Middle frontal gyrus (tissue), 1 donor: ENCODE measurements at regions not wholly inside any gene's neighbourhood (a gene's known extent, or its start where the extent isn't known, plus 50 kb on each side); places are given as distances from the start of the nearest gene placed in this dataset.

Experiments used
- DNase-seq: peaks from one replicate; pipeline ENCODE4 v3.0.0-alpha.2; 2015; ENCODE audit warnings: low spot score; ENCODE audit errors: extremely low spot score

DNA sequence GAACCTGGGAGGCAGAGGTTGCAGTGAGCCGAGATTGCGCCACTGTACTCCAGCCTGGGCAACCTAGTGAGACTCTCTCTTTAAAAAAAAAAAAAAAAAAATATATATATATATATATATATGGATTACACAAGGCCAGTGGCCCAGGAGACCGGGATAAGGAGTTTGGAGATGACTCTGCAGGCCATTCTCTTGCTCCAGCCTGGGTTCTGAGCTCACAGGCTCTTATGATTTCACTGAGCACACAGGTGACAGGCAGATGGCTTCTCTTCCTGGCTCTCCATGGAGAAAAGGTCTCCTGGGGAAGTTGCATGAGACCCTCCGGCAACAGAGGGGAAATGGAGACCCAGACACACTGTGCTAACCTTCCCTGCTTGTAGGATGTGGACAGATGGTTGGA lies 98.7 kb upstream of the VASH1 start:
- no peak for DNase-seq

- DNase-seq = no peak
These were observed 96.5 kb upstream of the VASH1 start for GRCh38 chr14:76664790-76665189.

- DNase-seq = no peak
These were observed 94.5 kb upstream of the VASH1 start for GRCh38 chr14:76666746-76667145.

DNA sequence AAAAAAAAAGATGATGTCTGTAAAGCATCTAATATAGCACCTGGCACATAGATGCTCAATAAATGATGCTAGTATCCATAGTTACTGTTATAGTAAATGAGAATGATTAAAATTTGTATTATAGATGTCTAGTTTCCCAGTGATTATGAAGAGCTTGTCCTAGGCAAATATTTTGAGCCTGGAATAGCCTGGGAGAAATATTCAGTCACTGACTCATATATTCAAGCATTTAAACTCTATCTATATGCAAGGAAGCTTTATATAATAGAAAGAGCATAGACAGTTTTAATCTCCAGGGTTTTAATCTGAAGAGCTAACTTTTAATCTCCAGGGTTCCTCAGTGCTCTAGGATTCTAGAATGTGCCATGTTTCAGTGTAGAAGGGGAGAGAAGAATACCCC lies 91.5 kb upstream of the VASH1 start:
- DNase-seq = no peak

GRCh38 chr14:76672123-76672522 lies 89.1 kb upstream of the VASH1 start:
- no peak for DNase-seq

GRCh38 chr14:76673261-76673660 lies 88.0 kb upstream of the VASH1 start:
- DNase-seq = no peak

GRCh38 chr14:76675046-76675445 lies 86.2 kb upstream of the VASH1 start:
- DNase-seq = no peak

DNA sequence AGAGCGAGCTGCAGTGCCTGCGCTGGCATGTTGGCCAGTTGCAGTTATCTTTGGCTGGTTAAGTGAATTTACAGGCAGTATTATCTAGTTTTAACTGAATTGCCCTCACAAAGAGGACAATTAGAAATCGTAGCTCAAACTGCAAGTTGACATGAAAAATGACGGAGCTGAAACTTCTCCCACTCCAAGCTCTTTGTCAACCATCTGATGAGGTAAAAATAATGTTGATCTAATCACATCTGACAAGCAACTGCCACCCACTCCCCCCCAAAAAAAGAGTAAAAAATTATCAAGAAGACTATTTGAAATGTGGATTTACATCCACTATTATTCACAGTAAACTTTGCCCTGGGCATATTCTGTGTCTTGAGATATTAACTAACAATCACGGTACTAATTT lies 84.7 kb upstream of the VASH1 start:
- no peak for DNase-seq

GRCh38 chr14:76677534-76678145 lies 83.6 kb upstream of the VASH1 start:
- no peak for DNase-seq

DNA sequence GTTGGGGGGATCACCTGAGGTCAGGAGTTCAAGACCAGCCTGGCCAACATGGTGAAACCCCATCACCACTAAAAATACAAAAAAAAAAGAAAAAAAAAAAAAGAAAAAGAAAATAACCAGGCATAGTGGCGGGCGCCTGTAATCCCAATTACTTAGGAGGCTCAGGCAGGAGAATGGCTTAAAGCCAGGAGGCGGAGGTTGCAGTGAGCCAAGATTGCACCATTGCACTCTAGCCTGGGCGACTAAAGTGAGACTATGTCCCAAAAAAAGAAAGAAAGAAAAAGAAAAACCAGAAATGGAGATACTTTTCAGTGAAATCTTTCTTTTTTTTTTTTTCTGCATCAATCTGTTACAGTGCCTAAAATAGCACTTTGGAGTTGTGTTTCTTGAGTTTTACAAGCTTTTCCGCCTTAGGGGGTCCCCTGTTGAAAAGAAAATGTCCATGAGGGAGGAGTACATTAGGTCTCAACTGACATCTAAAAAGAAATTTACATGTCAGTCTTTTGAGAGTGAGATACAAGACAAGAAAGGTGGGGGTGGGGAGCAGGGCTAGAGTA lies 82.9 kb upstream of the VASH1 start:
- no peak for DNase-seq

GRCh38 chr14:76682367-76682766 lies 78.9 kb upstream of the VASH1 start:
- DNase-seq = no peak

DNA sequence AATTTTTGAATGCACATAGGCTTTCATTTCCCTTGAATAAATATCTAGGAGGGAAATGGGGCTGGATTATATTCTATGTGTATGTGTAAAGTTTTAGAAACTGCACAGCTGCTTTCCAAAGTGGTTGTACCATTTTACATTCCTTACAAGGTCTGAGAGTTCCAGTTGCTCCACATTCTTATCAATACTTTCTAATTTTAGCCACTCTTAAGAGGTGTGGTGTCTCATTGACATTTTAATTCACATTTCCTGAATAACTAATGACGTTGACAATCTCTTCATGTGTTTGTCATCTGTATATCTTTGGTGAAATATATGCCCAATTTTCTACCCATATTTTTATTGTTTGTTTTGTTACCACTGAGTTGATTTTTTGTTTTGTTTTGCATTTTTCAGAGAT lies 74.6 kb upstream of the VASH1 start:
- no peak for DNase-seq

GRCh38 chr14:76687611-76688382 lies 73.5 kb upstream of the VASH1 start:
- DNase-seq = no peak

DNA sequence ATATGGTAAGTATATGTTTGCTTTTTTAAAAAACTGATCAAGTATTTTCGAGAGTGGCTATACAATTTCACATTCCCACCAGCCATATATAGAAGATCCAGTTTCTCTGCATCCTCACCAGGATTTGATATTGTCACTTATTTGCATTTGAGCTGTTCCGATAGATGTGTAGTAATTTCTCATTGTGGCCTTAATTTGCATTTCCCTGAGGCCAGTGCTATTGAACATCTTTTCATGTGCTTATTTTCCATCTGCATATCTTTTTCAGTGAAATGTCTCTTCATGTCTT lies 72.9 kb upstream of the VASH1 start:
- no peak for DNase-seq

- no peak for DNase-seq
These were observed 70.7 kb upstream of the VASH1 start for GRCh38 chr14:76690502-76691105.

- DNase-seq = no peak
These were observed 67.2 kb upstream of the VASH1 start for GRCh38 chr14:76694106-76694505.

GRCh38 chr14:76695263-76695920 lies 65.9 kb upstream of the VASH1 start:
- no peak for DNase-seq

DNA sequence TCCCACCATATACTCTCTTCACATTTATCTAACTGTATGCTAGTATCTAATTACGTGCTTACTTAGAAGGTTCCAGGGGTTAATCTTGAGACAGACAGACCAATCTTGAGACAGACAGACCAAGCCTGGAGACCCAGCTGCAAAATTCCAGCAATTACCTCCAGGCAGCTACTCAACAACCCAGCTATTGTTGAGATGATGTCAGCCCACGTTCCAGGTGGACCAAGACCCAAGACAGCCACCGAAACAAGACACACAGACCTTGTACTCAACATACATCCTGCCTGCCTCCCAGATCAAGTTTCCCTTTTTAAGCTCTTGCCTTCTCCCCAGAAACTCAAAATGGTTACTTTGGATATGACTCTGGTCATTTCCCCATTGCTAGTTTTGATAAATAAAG lies 64.9 kb upstream of the VASH1 start:
- no peak for DNase-seq

DNA sequence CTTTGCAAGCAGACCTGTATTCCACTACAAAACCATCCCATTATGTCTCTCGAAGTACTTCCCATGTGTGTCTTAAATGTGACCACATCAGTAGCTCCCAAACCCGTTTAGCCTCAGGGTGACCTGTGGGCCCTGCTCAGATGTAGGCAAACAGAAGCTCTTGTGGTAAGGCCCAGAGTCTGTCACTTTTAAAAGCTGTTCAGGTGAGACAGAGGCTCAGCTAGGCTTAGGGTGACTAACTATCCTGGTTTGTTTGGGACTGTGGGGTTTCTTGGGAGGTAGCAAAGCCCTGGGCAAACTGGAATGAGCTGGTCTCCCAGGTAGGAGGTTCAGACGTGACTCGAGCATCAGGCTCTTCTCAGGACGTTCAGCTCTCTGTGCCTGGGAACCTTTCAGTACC lies 64.5 kb upstream of the VASH1 start:
- DNase-seq = no peak

- no peak for DNase-seq
These were observed 63.9 kb upstream of the VASH1 start for GRCh38 chr14:76697246-76697905.

DNA sequence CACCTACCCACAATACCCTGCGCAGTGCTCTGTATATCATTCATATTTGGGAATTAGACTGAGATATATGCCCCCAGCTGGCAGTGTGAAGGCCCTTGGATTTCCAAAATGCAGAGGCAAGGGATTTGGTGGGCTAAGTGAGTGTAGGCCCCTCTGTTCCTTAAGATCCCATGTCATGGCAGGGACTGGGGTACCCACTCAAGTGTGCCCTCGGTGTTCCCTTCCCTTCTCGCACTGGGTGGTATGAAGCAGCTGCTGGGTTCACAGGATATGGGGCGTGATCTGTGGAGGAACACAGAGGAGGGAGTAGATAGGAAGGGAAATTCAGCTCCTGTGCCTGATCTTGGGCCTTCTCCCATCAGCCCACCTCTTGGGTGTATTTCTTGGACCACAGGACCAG lies 63.1 kb upstream of the VASH1 start:
- no peak for DNase-seq

- no peak for DNase-seq
These were observed 62.6 kb upstream of the VASH1 start for GRCh38 chr14:76698631-76699030.
